ENCODE measurements at regions not wholly inside any gene's neighbourhood (a gene's known extent, or its start where the extent isn't known, plus 50 kb on each side); places are given as distances from the start of the nearest gene placed in this dataset.

- no peak overlapping the region for H2BK15ac ChIP-seq (ENCODE audit: low read length)
- H3K4me3 ChIP-seq (ENCODE audit: low read length in 2 of 2) = no peak overlapping the region
- H3K79me1 ChIP-seq (ENCODE audit: low read depth, low read length) = no peaks in the 10 kb centered on the region
- WGBS, 2 donors (ENCODE audit: extremely low coverage in 2 of 2, insufficient read length in 2 of 2, insufficient replicate concordance in 1 of 2) = no CpG with 5 or more reads among the region's 1 CpG
- no peak overlapping the region for H3K27ac ChIP-seq (replicated peaks; ENCODE audit: low read length)
- H3K36me3 ChIP-seq (replicated peaks in 1 of 2; ENCODE audit: control insufficient read depth in 2 of 2, insufficient read depth in 2 of 2, low read length in 2 of 2) = no peaks in the 10 kb centered on the region
- no peak overlapping the region for H3K4me2 ChIP-seq (ENCODE audit: insufficient read depth, low read length, poor library complexity, severe bottlenecking)
- H2BK120ac ChIP-seq (ENCODE audit: low read depth, low read length) = no peak overlapping the region
- no peak overlapping the region for H3K4ac ChIP-seq (ENCODE audit: low read length)
- no peak overlapping the region for H4K8ac ChIP-seq (ENCODE audit: low read depth, low read length)
- no peak overlapping the region for H2AFZ ChIP-seq (ENCODE audit: low read length)
- peaks cover 0 to 1% of the 10 kb centered on the region in 2 donors for H3K4me1 ChIP-seq (ENCODE audit: control insufficient read depth in 2 of 2, insufficient read depth in 1 of 2, low read depth in 1 of 2, low read length in 2 of 2)
- DNase-seq (ENCODE audit: low spot score) = no peak
- H3K9ac ChIP-seq (ENCODE audit: low read depth, low read length, poor library complexity) = no peak overlapping the region
- H3K18ac ChIP-seq (ENCODE audit: low read length) = no peak overlapping the region
- no peak overlapping the region for H2BK5ac ChIP-seq (ENCODE audit: low read length)
- H3K14ac ChIP-seq (ENCODE audit: low read length) = no peak overlapping the region
- H3K27me3 ChIP-seq (ENCODE audit: control insufficient read depth in 3 of 3, insufficient read depth in 3 of 3, low read depth in 1 of 3, low read length in 3 of 3) = no peaks in the 10 kb centered on the region
- no peak overlapping the region for H2BK12ac ChIP-seq (ENCODE audit: low read length)
- no peak overlapping the region for H4K91ac ChIP-seq (ENCODE audit: low read depth, low read length, poor library complexity)
- no peak overlapping the region for H3K23ac ChIP-seq (ENCODE audit: low read depth, low read length, poor library complexity)
- H3K9me3 ChIP-seq (replicated peaks in 1 of 2; ENCODE audit: control insufficient read depth in 2 of 2, insufficient read depth in 1 of 2, low read depth in 1 of 2, low read length in 2 of 2) = peaks cover 6 to 27% of the 10 kb centered on the region in 2 donors
- no peak overlapping the region for H2AK5ac ChIP-seq (ENCODE audit: low read depth, low read length)
Measured at GRCh38 chr5:92424785-92425426, 1041.8 kb upstream of the ARRDC3 start.

- no peak overlapping the region for H3K27ac ChIP-seq (replicated peaks; ENCODE audit: low read length)
- H3K14ac ChIP-seq (ENCODE audit: low read length) = no peak overlapping the region
- no peak overlapping the region for H4K91ac ChIP-seq (ENCODE audit: low read depth, low read length, poor library complexity)
- no peak overlapping the region for H3K4me2 ChIP-seq (ENCODE audit: insufficient read depth, low read length, poor library complexity, severe bottlenecking)
- no peak overlapping the region for H4K8ac ChIP-seq (ENCODE audit: low read depth, low read length)
- H3K27me3 ChIP-seq (ENCODE audit: control insufficient read depth in 3 of 3, insufficient read depth in 3 of 3, low read depth in 1 of 3, low read length in 3 of 3) = no peaks in the 10 kb centered on the region
- no peak overlapping the region for H2BK15ac ChIP-seq (ENCODE audit: low read length)
- H3K18ac ChIP-seq (ENCODE audit: low read length) = no peak overlapping the region
- no peak overlapping the region for H3K9ac ChIP-seq (ENCODE audit: low read depth, low read length, poor library complexity)
- H3K36me3 ChIP-seq (replicated peaks in 1 of 2; ENCODE audit: control insufficient read depth in 2 of 2, insufficient read depth in 2 of 2, low read length in 2 of 2) = no peaks in the 10 kb centered on the region
- no peak overlapping the region for H3K4me3 ChIP-seq (ENCODE audit: low read length in 2 of 2)
- no peak overlapping the region for H2AK5ac ChIP-seq (ENCODE audit: low read depth, low read length)
- no peak overlapping the region for H2BK5ac ChIP-seq (ENCODE audit: low read length)
- peak; percentile 32 for DNase-seq (ENCODE audit: low spot score)
- H2BK12ac ChIP-seq (ENCODE audit: low read length) = no peak overlapping the region
- H2AFZ ChIP-seq (ENCODE audit: low read length) = no peak overlapping the region
- no CpG with 5 or more reads among the region's 1 CpG for WGBS, 2 donors (ENCODE audit: extremely low coverage in 2 of 2, insufficient read length in 2 of 2, insufficient replicate concordance in 1 of 2)
- no peak overlapping the region for H3K23ac ChIP-seq (ENCODE audit: low read depth, low read length, poor library complexity)
- no peak overlapping the region for H3K4ac ChIP-seq (ENCODE audit: low read length)
- no peaks in the 10 kb centered on the region for H3K79me1 ChIP-seq (ENCODE audit: low read depth, low read length)
- peaks cover 6 to 30% of the 10 kb centered on the region in 2 donors for H3K9me3 ChIP-seq (replicated peaks in 1 of 2; ENCODE audit: control insufficient read depth in 2 of 2, insufficient read depth in 1 of 2, low read depth in 1 of 2, low read length in 2 of 2)
- no peak overlapping the region for H2BK120ac ChIP-seq (ENCODE audit: low read depth, low read length)
- H3K4me1 ChIP-seq (ENCODE audit: control insufficient read depth in 2 of 2, insufficient read depth in 1 of 2, low read depth in 1 of 2, low read length in 2 of 2) = no peaks in the 10 kb centered on the region
Measured at GRCh38 chr5:92421942-92422341, 1038.8 kb upstream of the ARRDC3 start.

GRCh38 chr5:92421196-92421595 is 1038.1 kb upstream of the ARRDC3 start:
- Histone ChIP-seq H2BK15ac (ENCODE audit: low read length) (no peak overlapping the region), H4K91ac (ENCODE audit: low read depth, low read length, poor library complexity) (no peak overlapping the region), H3K27ac (replicated peaks; ENCODE audit: low read length) (no peak overlapping the region), H3K18ac (ENCODE audit: low read length) (no peak overlapping the region), H3K4me2 (ENCODE audit: insufficient read depth, low read length, poor library complexity, severe bottlenecking) (no peak overlapping the region), H3K23ac (ENCODE audit: low read depth, low read length, poor library complexity) (no peak overlapping the region), H2BK5ac (ENCODE audit: low read length) (no peak overlapping the region), H2AFZ (ENCODE audit: low read length) (no peak overlapping the region), H3K4me3 (ENCODE audit: low read length in 2 of 2) (no peak overlapping the region), H3K36me3 (replicated peaks in 1 of 2; ENCODE audit: control insufficient read depth in 2 of 2, insufficient read depth in 2 of 2, low read length in 2 of 2) (no peaks in the 10 kb centered on the region), H3K14ac (ENCODE audit: low read length) (no peak overlapping the region), H3K9ac (ENCODE audit: low read depth, low read length, poor library complexity) (no peak overlapping the region), H3K4me1 (ENCODE audit: control insufficient read depth in 2 of 2, insufficient read depth in 1 of 2, low read depth in 1 of 2, low read length in 2 of 2) (no peaks in the 10 kb centered on the region), H2BK120ac (ENCODE audit: low read depth, low read length) (no peak overlapping the region), H3K27me3 (ENCODE audit: control insufficient read depth in 3 of 3, insufficient read depth in 3 of 3, low read depth in 1 of 3, low read length in 3 of 3) (no peaks in the 10 kb centered on the region), H3K4ac (ENCODE audit: low read length) (no peak overlapping the region), H2AK5ac (ENCODE audit: low read depth, low read length) (no peak overlapping the region), H3K79me1 (ENCODE audit: low read depth, low read length) (no peaks in the 10 kb centered on the region), H3K9me3 (replicated peaks in 1 of 2; ENCODE audit: control insufficient read depth in 2 of 2, insufficient read depth in 1 of 2, low read depth in 1 of 2, low read length in 2 of 2) (peaks cover 6 to 30% of the 10 kb centered on the region in 2 donors), H4K8ac (ENCODE audit: low read depth, low read length) (no peak overlapping the region), H2BK12ac (ENCODE audit: low read length) (no peak overlapping the region)
- no peak for DNase-seq (ENCODE audit: low spot score)

GRCh38 chr5:92419261-92419660 is 1036.1 kb upstream of the ARRDC3 start:
- Histone ChIP-seq H3K36me3 (replicated peaks in 1 of 2; ENCODE audit: control insufficient read depth in 2 of 2, insufficient read depth in 2 of 2, low read length in 2 of 2) (no peaks in the 10 kb centered on the region), H3K4me3 (ENCODE audit: low read length in 2 of 2) (no peak overlapping the region)

More at GRCh38 chr5:92419261-92419660, 1036.1 kb upstream of the ARRDC3 start:
- Histone ChIP-seq H3K18ac (ENCODE audit: low read length) (no peak overlapping the region), H2BK15ac (ENCODE audit: low read length) (no peak overlapping the region), H4K91ac (ENCODE audit: low read depth, low read length, poor library complexity) (no peak overlapping the region), H3K14ac (ENCODE audit: low read length) (no peak overlapping the region), H3K4me1 (ENCODE audit: control insufficient read depth in 2 of 2, insufficient read depth in 1 of 2, low read depth in 1 of 2, low read length in 2 of 2) (no peaks in the 10 kb centered on the region), H3K9ac (ENCODE audit: low read depth, low read length, poor library complexity) (no peak overlapping the region), H2AK5ac (ENCODE audit: low read depth, low read length) (no peak overlapping the region), H2BK120ac (ENCODE audit: low read depth, low read length) (no peak overlapping the region), H3K27me3 (ENCODE audit: control insufficient read depth in 3 of 3, insufficient read depth in 3 of 3, low read depth in 1 of 3, low read length in 3 of 3) (no peaks in the 10 kb centered on the region), H3K23ac (ENCODE audit: low read depth, low read length, poor library complexity) (no peak overlapping the region), H3K27ac (replicated peaks; ENCODE audit: low read length) (no peak overlapping the region), H3K4ac (ENCODE audit: low read length) (no peak overlapping the region), H3K4me2 (ENCODE audit: insufficient read depth, low read length, poor library complexity, severe bottlenecking) (no peak overlapping the region), H4K8ac (ENCODE audit: low read depth, low read length) (no peak overlapping the region), H3K9me3 (replicated peaks in 1 of 2; ENCODE audit: control insufficient read depth in 2 of 2, insufficient read depth in 1 of 2, low read depth in 1 of 2, low read length in 2 of 2) (peaks cover 6 to 30% of the 10 kb centered on the region in 2 donors), H2BK12ac (ENCODE audit: low read length) (no peak overlapping the region), H2BK5ac (ENCODE audit: low read length) (no peak overlapping the region), H2AFZ (ENCODE audit: low read length) (no peak overlapping the region), H3K79me1 (ENCODE audit: low read depth, low read length) (no peaks in the 10 kb centered on the region)
- DNase-seq (ENCODE audit: low spot score) = no peak

All from neuronal stem cell (in vitro differentiated cells).